HG03103 (cell line): ENCODE measurements at regions not wholly inside any gene's neighbourhood (a gene's known extent, or its start where the extent isn't known, plus 50 kb on each side); places are given as distances from the start of the nearest gene placed in this dataset.

Source experiments
- ATAC-seq: cut with Tn5 transposase; IDR thresholded peaks from one replicate; pipeline ENCODE4 v1.9.1; 2021; ENCODE audit warnings: low read depth; ENCODE audit not compliant: unreplicated experiment

DNA sequence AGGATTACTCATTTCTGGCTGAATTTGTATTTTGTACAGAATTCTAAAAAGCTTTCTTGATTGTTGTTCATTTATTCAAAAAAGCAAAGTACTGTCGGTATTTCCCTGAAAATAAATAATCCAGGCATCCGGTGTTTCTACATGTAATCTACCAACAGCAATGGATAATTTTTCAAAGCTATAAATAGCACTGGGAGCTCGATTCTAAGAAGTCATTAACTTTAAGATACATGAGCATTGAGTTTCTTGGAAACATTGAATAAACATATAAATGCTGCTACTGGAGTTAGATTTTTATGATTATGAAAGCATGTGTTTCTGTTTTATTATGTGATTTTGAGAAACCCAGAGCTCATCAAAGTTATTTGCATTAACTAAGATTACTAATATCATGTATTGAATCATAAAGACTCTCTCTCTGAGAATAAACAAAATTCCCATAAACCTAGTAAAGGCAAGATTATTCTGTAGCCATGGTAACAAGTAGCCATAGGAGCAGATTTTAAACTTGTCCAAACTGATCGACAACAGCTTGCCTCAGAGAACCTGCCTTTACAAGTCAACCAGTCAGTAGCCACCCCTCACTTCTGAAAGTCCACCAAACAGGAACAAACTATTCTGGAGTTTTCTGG, 197.0 kb downstream of the DRD1 start:
- ATAC-seq = no peak

DNA sequence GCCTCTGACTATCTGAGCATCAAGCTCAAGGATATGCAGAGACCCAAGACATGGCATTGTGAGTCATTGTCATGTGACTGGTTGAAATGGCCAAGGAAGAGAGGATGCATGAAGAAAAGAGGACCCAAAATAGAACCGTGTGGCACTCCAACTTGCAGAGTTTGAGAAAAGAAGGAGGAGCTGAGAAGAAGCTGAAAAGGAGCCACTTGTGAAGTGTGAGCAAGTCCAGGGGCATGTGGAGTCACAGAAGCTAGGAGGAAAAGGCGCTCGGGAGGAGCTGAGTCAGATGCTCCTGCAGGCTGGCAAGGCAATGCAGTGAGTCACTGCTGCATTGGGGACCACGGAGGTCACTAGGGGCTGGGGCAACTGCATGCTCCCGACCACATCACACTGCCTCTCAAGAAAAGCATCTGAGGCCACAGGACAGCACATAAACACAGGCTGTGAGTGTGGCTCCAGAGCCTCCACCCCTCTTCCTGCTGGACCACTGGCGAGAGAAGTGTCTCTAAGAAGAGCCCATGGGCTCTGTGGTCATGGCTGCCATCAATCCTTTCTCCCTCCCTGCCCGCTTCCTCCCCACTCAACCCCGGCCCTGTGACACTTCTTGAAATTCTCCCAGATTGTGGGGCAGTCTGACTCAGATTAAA, 197.6 kb downstream of the DRD1 start:
- ATAC-seq = no peak

DNA sequence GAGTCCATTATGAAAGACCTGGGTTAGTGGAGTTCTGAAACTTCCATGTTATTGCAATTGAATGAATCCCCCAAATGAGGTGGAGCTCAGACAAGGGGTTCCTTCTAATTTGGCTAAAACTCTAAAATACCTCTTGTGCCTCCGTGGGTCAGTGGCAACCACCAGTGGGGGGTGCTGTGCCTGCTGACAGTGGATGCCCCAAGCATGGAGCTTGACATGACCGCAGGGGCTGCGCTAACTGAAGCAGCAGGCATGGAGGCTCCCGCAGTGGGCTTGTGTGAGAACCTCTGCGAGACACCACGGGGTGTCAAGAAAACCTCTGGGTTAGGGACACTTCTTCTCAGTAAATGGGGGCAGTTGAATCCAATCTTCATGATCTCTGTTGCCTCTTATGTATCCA, 200.5 kb downstream of the DRD1 start:
- no peak for ATAC-seq

DNA sequence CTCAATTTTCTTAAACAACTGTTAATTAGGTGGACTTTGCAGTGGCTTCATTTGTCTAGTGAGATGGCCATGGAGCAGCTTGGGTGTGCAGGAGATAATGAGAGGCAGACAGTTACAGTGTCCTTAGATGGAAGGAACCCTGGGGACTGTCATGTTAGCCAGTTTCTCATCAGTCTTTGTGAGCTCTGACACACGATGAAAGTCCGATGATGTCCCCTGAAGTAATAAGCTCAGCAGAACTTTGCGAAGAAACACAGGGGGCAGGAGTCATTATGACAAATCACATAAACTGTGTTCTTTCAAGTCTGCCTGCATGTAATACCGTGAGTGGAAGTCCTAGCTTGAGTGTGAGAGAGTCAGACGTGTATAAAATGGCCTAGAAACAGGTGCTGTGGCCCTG, 201.8 kb downstream of the DRD1 start:
- no peak for ATAC-seq

DNA sequence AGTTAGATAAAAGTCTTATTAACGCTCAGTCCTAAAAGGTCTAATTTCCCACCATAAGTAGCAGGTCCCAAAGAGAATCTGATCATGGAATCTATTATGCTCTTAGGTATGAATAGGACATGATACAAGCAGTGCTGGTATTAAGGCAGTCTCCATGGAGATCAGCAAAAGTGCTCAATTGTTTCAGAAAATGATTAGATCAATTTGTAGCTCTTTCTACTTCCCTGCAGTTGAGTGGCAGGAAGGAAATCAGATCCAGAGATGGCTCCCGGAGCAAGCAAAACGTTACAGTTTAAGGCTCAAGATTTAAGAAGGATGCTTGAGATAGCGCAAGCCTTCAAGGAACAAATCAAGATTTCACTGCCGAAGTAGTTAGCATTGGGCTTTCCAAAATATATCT, 205.7 kb downstream of the DRD1 start:
- no peak for ATAC-seq

DNA sequence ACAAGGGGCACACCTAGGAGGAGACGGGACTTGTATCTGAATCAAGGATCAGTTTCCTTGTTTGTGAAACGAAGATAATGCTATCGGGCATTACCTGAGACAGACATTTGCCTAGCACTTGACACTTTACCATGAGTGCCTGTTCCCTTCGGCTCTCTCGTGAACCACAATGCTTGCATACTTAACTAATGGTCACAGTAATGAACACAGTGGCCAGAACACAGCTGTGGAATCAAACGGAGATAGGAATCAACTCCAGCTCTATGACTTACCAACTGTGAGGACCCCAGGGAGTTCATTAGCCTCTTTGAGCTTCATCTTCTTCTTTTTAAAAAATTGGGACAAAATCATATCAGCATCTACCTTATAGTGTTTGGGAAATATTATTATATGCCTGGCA, 207.8 kb downstream of the DRD1 start:
- no peak for ATAC-seq

DNA sequence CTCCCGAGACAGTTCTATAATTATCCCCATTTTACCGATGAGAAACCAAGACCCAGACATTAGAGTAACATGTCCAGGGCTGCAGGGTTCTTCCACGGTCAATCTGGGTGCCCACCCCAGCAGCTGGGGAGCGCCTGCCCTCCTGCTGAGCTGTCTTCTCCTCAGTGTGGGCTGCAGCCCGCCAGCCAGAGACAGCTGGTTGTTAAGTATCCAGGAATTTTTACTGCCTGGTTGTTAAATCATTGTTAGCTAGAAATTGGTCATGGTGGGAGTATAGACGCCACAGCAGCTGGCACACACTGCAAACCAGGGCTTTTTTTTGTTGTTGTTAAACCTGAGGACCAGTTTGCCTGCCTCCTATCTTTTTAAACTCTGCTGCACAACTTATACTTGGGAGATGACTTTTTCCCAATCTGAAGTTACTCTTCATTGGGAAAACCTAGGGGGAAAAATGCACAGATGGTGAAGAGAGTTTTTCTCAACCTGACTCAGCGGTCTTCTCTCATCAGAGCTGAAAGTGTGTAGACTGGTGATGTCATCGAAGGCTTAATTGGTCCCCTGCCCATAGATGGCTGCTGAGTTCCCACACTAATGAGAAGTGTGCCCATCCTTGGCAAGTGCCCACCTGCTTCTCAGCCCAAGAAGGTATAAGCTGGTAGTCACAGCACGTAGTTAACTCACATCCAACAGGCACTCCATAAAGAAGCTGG, 208.6 kb downstream of the DRD1 start:
- ATAC-seq = no peak

DNA sequence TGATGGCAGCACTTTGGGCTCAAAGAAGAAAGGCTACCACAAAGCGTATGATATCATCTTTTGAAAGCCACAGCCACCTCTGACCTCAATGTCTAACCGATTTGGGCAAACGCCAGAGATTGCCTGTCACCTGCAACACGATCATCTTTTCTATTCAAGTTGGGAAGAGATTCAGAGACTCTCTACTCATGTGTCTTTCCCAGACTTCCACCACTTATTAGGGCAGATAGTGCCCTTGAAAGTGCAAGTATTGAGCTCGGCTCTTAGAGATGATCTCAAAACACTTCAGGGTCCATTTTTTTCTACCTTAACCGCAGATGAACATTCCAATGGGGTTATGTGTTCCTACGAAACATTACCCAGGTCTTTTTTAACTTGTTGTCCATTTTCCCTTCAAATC, 213.7 kb downstream of the DRD1 start:
- ATAC-seq = no peak

DNA sequence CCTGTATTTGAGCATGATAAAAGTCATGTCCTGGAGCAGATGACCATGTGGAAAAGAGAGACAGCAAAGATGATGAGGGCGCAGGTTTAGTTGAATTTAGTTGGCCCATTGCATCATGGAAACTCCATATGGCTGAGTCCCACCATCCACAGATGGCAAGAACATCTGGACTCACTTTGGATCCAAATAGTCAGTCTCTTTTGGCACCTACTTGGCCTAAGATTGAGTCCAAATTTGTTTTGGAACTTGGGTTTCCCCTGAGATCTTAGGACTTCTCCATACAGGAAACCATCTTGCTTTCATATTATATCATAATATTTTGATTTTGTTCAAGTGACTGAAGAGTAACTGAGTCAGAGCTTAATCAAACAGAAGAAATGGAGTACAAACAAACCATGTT, 217.5 kb downstream of the DRD1 start:
- no peak for ATAC-seq

DNA sequence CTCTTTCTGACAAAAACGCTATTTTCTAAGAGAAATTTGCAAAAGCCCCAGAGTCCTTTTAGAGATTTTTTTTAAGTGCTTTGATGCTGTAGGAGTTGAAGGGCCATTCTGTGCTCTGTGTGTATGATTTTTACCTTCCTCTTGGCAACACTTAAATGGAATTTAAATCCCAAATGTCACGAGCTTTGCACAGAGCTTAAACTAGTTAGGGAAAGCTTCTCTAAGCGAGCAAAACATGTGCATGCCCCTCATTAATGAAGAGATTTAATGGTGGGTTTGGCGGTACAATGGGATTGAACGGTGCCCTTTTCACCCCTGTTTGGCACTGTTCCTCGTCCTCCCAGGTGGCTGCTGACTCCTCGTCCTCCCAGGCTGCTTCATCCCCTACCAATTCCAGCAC, 220.7 kb downstream of the DRD1 start:
- ATAC-seq = no peak

DNA sequence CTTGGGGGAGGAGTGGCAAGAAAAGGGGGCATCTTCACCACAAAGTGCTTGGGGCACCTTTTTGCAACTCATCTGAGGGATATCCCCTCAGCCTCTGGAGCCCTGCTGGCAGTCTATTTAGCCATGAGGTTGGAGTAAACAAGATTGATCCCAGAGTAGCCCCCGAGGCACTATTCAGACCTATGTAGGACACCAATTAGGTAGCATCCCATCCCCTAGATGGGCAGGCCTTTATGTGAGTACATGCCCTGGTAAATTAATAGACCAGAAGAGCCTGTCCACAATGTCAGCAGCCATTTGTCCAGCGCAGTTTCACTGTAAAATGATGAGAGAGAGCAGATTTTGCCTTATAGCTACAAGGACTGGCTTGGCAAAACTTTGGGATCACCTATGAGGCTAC, 221.4 kb downstream of the DRD1 start:
- ATAC-seq = no peak

DNA sequence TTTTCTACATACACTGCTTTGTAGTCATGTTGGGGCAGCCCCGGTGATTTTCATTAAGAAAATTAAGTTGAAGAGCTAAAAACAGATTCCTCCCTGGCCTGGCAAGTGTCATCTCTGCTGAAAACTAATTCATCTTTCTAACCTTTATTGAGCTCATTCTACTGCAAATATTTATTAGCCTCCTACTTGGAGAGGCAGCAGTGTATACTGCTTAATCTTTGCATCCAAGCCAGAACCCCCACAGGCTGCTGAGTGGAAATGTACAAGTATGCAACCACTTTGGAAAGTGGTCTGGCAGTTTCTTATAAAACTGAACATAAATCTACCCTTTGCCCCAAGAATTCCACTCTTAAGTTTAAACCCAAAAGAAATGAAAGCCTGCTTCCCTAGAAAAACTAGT, 223.4 kb downstream of the DRD1 start:
- no peak for ATAC-seq

DNA sequence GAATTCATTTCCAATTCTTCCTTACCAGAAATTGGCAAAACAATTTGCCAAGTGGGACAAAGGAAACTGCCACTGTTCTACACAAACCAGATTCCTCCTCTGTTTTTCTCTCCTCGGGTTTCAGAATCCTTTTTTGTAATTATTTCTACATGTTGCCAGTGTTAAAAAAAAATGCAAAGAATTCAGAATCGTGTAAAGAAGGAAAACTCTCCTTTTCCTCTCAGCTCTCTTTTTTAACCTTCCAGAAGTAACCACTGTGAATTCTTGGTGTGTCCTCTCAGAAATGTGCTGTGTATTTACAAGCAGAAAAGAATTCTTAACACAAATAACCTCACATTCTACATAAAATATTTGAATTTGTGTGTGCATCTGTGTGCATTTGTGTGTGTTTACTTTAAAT, 224.6 kb downstream of the DRD1 start:
- ATAC-seq = no peak

DNA sequence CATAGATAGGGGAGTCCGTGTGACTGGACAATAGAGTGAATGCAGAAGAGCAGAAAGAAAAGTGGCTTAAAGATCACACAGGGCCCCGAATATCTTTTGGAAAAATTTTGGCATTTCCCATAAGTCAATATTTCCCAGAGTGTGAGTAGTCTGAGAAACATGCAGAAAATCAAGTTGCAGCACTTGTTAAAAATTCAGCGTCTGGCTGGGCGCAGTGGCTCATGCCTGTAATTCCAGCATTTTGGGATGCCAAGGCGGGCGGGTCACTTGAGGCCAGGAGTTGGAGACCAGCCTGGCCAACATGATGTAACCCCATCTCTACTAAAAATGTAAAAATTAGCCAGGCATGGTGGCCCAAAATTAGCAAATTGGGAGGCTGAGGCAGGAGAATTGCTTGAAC, 227.0 kb downstream of the DRD1 start:
- ATAC-seq = no peak

DNA sequence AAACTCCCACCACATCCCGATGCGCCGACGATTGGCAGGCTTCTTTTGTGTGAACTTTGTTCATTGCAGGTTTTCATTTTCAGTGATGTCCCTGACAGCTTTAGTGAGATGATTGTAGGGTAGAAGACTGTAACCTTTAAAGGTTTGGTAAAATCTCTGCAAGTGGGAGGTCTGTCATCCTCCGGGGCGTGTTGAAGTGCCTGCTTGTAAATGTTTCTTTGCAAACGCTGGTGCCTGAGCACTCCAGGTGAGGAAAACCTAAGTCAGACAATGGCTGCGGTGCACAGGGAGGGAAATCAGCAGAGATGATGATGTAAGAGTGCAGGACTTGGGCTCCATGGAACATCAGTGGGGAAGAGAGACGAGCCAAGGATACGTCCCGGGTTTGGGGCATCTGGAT, 228.1 kb downstream of the DRD1 start:
- no peak for ATAC-seq

DNA sequence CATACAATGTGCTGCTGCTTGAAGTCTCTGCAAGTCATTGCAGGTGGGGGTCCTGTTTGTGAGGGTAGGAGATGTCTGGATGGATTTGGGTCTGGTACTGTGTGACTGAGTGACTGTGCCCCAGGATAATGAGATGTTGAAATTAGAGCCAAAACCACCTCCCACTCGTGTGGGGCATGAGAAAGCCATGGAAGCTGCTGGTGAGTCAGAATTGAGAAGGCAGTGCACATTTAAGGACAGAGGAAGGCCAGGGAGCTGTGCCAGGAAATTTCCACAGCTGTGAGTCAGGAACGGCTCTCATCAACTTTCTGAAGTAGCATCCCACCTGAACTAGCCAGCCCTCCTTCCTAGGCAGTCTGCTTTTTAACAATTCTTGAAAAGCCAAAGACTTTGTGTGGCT, 229.8 kb downstream of the DRD1 start:
- no peak for ATAC-seq

DNA sequence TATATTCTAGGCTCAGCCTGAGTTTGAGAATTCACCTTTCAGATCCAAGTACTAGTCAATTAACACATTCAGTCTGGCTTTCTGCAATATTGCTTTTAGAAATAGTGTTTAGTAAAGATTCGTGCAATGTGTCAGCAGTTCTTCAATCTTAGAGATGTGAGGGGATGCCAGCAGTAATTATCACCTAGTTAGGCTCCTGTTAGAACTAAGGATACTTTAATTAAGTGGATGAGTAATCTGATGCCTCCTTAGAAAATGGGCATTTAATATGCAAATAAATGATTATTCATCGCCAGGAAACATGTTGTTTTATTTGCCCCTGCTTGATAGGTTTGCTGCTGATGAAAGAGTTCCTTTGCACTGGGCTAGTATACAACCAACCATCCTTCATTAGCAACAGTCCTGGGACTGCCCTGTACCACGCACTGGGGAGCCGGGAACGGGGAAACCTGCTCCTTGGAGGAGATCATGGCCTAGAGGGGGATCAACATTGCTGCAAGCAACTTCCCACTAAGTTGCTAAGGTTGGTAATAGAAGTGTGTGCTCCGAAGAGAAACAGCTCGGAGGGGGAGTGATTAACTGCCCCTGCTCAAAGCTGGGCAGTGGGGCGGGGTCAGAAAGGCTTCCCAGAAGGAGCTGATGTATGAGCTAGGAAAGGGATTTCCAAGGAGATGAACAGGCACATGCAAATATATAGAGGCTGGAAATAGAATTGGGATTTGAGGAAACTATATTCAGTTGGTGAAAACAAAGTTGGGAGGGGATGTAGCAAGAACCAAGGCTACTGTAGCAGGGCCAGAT, 231.8 kb downstream of the DRD1 start:
- ATAC-seq = no peak

DNA sequence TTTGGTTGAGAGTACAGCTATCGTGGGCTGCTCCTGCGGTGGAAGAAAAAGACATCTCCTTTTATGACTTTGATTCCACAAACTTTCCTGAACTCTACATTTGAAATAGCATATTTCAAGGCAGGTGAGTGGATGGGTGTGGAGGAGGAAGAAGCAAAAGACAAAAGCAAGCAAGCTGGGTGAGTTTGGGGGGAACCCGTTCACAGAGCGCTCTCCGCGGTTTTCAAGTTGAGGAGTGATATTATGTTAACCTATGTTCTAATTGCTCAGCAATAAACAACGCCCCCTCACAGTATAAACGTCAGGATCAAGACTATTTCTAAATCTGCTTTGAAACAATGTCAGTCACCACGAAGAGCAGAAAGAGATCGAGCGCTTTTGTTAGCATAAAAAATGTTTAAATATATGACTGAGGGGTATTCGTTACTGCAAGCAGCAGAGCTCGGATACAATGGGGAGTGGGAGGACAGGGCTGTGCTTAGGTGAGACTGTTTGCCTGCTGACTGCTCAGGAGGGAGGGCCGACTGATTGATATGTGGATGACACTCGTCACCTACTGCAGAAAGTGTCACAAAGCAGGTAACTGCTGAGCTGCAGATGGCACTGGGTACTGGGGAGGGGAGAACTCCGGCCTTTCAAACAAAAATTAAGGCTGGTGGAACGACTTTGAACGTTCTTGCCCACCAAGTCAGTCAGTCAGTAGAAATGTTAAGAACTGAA, 236.5 kb downstream of the DRD1 start:
- ATAC-seq = no peak

DNA sequence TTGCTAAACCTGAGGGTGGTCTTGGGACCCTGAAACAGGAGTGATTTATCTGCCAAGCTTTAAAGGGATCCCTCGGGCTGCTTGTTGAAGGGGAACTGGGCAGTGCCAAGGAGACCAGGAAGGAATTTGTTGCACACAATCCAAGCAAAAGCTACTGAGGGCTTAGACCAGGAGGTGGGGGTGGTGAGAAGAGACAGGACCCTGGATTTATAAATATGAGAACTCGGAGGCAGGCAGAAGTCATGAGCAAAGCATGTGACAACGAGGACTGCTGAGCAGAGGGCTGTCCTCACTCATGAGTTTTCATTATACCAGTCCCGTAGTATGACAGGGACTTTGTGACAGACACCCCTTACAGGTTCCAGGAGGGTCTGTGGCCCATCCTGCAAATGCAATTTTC, 237.3 kb downstream of the DRD1 start:
- ATAC-seq = no peak

DNA sequence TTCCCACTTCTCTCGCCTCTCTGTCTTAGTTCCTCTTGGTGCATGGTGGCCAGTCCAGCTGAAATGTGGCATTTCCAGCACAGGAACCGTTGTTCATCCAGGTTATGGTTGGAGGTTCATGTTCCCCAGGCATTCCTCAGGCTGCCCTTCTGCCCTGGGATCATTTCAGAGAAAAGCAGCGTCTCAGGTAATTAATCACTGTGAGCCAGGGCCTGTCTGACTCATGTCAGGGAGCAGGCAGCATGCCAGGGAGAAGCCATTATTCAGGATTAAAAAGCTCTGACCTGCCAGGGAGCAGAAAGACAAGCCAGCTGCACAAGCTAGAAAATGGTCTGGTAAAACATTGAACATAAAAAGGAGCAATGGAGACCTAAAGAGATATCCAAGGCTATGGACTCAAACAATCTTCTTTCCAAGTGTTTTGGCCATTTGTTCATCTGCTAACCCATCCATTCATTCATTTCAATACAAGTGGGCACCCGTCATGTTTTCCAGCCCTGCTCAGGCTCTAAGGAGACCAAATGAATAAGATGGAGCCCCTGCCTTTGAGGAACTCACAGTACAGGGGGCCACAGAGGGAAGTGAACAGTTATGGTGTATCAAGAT, 241.4 kb downstream of the DRD1 start:
- no peak for ATAC-seq
